MM.1S (cell line): ENCODE measurements at regions not wholly inside any gene's neighbourhood (a gene's known extent, or its start where the extent isn't known, plus 50 kb on each side); places are given as distances from the start of the nearest gene placed in this dataset.

ENCODE experiments used
- CTCF ChIP-seq: fragments of 300-600 bp; sonication (generic); IDR thresholded peaks from 2 replicates; pipeline ENCODE4 v1.5.1; 2016; ENCODE audit warnings: antibody characterized with exemption, low read length, mixed read lengths
- EZH2 ChIP-seq: fragments of 300-600 bp; sonication (generic); optimal IDR thresholded peaks from 2 replicates; pipeline ENCODE3; 2017; ENCODE audit warnings: low read depth, mild to moderate bottlenecking, antibody characterized with exemption, low read length, mixed read lengths
- EZH2phosphoT487 ChIP-seq: fragments of 300-600 bp; sonication (generic); IDR thresholded peaks from 2 replicates; pipeline ENCODE4 v1.6.1; 2018; ENCODE audit warnings: antibody characterized with exemption, low read length

- TF ChIP-seq EZH2 (no peak), CTCF (no peak), EZH2phosphoT487 (no peak)
Measured at GRCh38 chr10:21421794-21422193, 103.7 kb downstream of the SKIDA1 start.
